Stimulated activated CD4-positive, alpha-beta T cell treated with anti-CD3 and anti-CD28 coated beads, Interleukin-4, amount 100 ng/mL, for 1 hour (primary cell): ENCODE measurements at regions not wholly inside any gene's neighbourhood (a gene's known extent, or its start where the extent isn't known, plus 50 kb on each side); places are given as distances from the start of the nearest gene placed in this dataset.
"Not testable (repeated sequence)": the region's sequence is repeated elsewhere in the genome, so short reads cannot be mapped to it uniquely, and the experiment has no call there.

Experiments used
- DNase-seq: peaks from one replicate; pipeline ENCODE4 v3.0.0-alpha.2; 2020

GRCh38 chr11:37969336-37969735 is 1371.3 kb upstream of the RAG2 start:
- not testable (repeated sequence) for DNase-seq

GRCh38 chr11:37968148-37968547 is 1370.1 kb upstream of the RAG2 start:
- DNase-seq: no peak

GRCh38 chr11:37967635-37968034 is 1369.6 kb upstream of the RAG2 start:
- no peak for DNase-seq

- DNase-seq: no peak
These were observed 1365.4 kb upstream of the RAG2 start for GRCh38 chr11:37963440-37963839.

- no peak for DNase-seq
These were observed 1359.7 kb upstream of the RAG2 start for GRCh38 chr11:37957717-37958116.

- DNase-seq: no peak
These were observed 1354.0 kb upstream of the RAG2 start for GRCh38 chr11:37951996-37952395.

- DNase-seq: no peak
These were observed 1350.2 kb upstream of the RAG2 start for GRCh38 chr11:37948258-37948657.

- no peak for DNase-seq
These were observed 1349.8 kb upstream of the RAG2 start for GRCh38 chr11:37947821-37948220.

GRCh38 chr11:37946155-37946766 is 1348.2 kb upstream of the RAG2 start:
- no peak for DNase-seq

- DNase-seq: no peak
These were observed 1344.0 kb upstream of the RAG2 start for GRCh38 chr11:37942081-37942480.

- no peak for DNase-seq
These were observed 1331.1 kb upstream of the RAG2 start for GRCh38 chr11:37929100-37929653.

- DNase-seq: no peak
These were observed 1328.7 kb upstream of the RAG2 start for GRCh38 chr11:37926772-37927171.

GRCh38 chr11:37916331-37916730 is 1318.3 kb upstream of the RAG2 start:
- DNase-seq: no peak

GRCh38 chr11:37914859-37915258 is 1316.8 kb upstream of the RAG2 start:
- DNase-seq: no peak

GRCh38 chr11:37908219-37908548 is 1310.1 kb upstream of the RAG2 start:
- DNase-seq: no peak

GRCh38 chr11:37907436-37908218 is 1309.6 kb upstream of the RAG2 start:
- DNase-seq: no peak

GRCh38 chr11:37905707-37906417 is 1307.8 kb upstream of the RAG2 start:
- DNase-seq: no peak

- DNase-seq: no peak
These were observed 1298.0 kb upstream of the RAG2 start for GRCh38 chr11:37896016-37896415.

- DNase-seq: no peak
These were observed 1283.7 kb upstream of the RAG2 start for GRCh38 chr11:37881741-37882140.

GRCh38 chr11:37861671-37862070 is 1263.6 kb upstream of the RAG2 start:
- no peak for DNase-seq

GRCh38 chr11:37858806-37859537 is 1260.9 kb upstream of the RAG2 start:
- DNase-seq: not testable (repeated sequence)

GRCh38 chr11:37858398-37858797 is 1260.4 kb upstream of the RAG2 start:
- no peak for DNase-seq

GRCh38 chr11:37857726-37858125 is 1259.7 kb upstream of the RAG2 start:
- no peak for DNase-seq
